Peyer's patch (tissue), 4 donors: ENCODE measurements at regions not wholly inside any gene's neighbourhood (a gene's known extent, or its start where the extent isn't known, plus 50 kb on each side); places are given as distances from the start of the nearest gene placed in this dataset.
"Not testable (repeated sequence)": the region's sequence is repeated elsewhere in the genome, so short reads cannot be mapped to it uniquely, and the experiment has no call there.

ENCODE experiments used
- POLR2A ChIP-seq, 2 donors: fragments of 450-650 bp; IDR thresholded peaks; one replicate each; pipeline ENCODE4 v1.5.1; 2017; ENCODE audit warnings: antibody characterized with exemption in 2 of 2, mild to moderate bottlenecking in 2 of 2, moderate library complexity in 2 of 2
- TF ChIP-seq, protein P1 (sequence below), 6 experiments: fragments of 450-650 bp in 4 of 6; fragments of 200-600 bp in 2 of 6; sonication (generic) in 1 of 6; IDR thresholded peaks; one replicate each; pipeline ENCODE4 v1.5.1; 2017 to 2019; ENCODE audit warnings: antibody characterized with exemption in 6 of 6, mild to moderate bottlenecking in 3 of 6, moderate library complexity in 1 of 6

DNA sequence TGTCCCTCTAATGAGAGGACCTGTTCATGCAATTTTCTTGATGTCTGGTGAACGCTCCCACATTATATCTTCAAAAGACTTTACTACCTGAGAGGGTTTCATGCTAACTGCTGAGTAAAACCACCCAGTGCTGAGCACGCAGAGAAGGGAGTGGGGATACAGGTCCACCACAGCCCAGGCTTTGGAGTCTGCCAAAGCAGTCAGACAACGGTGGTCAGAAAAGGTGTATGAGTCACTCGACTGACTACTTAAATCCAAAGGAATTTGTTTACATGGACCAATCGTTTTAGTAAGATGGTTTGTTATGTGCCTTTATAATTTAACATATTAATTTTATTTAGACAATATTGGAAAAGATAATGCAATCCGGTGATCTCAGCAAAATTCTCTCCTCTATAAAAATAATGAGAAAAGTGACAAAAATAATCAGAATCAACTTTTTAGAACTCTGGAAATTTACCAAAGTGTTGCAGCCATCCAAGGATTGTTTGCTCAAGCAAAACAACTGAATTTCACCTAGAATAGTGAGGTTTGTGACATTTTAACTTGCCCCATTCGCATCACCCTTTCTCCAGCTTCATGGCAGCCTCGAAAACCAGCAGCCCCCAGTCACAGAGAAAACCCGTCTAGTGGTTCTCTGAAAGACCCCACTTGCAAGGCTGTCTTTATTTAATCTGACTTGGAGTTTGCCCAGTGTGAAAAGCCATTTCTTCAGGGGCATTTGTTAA lies 52.1 kb upstream of the PLGLB2 start:
- TF ChIP-seq, protein P1, sequence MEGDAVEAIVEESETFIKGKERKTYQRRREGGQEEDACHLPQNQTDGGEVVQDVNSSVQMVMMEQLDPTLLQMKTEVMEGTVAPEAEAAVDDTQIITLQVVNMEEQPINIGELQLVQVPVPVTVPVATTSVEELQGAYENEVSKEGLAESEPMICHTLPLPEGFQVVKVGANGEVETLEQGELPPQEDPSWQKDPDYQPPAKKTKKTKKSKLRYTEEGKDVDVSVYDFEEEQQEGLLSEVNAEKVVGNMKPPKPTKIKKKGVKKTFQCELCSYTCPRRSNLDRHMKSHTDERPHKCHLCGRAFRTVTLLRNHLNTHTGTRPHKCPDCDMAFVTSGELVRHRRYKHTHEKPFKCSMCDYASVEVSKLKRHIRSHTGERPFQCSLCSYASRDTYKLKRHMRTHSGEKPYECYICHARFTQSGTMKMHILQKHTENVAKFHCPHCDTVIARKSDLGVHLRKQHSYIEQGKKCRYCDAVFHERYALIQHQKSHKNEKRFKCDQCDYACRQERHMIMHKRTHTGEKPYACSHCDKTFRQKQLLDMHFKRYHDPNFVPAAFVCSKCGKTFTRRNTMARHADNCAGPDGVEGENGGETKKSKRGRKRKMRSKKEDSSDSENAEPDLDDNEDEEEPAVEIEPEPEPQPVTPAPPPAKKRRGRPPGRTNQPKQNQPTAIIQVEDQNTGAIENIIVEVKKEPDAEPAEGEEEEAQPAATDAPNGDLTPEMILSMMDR (IDR thresholded peaks at IDR 0.05), result not testable (repeated sequence)
- not testable (repeated sequence) for TF ChIP-seq POLR2A (IDR thresholded peaks at IDR 0.05)
